ENCODE measurements at regions not wholly inside any gene's neighbourhood (a gene's known extent, or its start where the extent isn't known, plus 50 kb on each side); places are given as distances from the start of the nearest gene placed in this dataset.

DNA sequence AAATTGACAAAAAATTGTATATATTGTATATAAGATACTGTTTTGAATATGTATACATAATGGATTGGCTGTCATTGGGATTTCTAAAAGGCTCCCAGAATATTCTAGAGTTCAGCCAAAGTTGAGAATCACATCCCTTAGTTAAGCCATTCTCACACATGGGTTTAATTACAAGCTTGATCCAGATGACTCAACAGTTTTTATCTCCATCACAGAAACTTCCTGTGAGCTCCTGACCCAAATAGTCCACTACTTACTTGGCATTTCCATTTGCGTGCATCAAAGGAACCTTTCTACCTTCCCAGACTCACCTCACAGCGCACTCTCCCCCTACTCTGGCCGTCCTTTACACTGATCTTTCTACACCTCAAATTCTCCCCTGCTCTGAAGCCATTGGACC is 184.8 kb upstream of the ARHGAP20 start:
- Mint-ChIP-seq H3K9me3 (ENCODE audit: unreplicated experiment) (no peaks in the 10 kb centered on the region), H3K4me3 (ENCODE audit: unreplicated experiment) (no peak overlapping the region), H3K4me1 (ENCODE audit: insufficient read depth, unreplicated experiment) (no peaks in the 10 kb centered on the region), H3K27me3 (ENCODE audit: insufficient read depth, unreplicated experiment) (peaks cover 91% of the 10 kb centered on the region), H3K27ac (ENCODE audit: low read depth, unreplicated experiment) (no peak overlapping the region), H3K36me3 (ENCODE audit: insufficient read depth, unreplicated experiment) (no peaks in the 10 kb centered on the region)
- intact Hi-C loops (cut with micrococcal nuclease), result no loop called here
- TF ChIP-seq, protein P1, sequence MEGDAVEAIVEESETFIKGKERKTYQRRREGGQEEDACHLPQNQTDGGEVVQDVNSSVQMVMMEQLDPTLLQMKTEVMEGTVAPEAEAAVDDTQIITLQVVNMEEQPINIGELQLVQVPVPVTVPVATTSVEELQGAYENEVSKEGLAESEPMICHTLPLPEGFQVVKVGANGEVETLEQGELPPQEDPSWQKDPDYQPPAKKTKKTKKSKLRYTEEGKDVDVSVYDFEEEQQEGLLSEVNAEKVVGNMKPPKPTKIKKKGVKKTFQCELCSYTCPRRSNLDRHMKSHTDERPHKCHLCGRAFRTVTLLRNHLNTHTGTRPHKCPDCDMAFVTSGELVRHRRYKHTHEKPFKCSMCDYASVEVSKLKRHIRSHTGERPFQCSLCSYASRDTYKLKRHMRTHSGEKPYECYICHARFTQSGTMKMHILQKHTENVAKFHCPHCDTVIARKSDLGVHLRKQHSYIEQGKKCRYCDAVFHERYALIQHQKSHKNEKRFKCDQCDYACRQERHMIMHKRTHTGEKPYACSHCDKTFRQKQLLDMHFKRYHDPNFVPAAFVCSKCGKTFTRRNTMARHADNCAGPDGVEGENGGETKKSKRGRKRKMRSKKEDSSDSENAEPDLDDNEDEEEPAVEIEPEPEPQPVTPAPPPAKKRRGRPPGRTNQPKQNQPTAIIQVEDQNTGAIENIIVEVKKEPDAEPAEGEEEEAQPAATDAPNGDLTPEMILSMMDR (IDR thresholded peaks at IDR 0.05; ENCODE audit: unreplicated experiment), result no peak
- BruUV-seq (replicated peaks), result no TSS peak
- ChIA-PET POLR2A (no interaction called here), CTCF (no interaction called here)
- DNase-seq (ENCODE audit: unreplicated experiment), result no peak

DNA sequence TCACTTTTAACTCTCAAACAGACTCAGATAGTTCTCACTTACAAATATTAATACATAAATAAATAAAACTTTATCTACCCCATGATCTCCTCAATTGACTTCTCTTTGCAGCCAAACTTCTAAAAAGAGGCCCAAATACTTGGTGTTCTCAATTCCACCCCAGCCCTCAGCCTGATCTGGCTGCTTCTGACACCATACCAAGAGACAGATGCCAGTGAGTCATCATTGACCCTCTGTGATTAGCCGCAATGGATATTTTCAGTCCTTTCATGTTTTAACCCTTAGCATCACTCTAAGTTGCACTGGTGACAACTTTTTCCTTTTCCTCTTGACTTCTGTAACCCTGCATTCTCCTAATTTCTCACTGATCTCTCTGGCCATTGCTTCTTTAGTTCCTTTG is 184.1 kb upstream of the ARHGAP20 start:
- CTCF ChIA-PET, result no interaction called here
- H3K9me3 Mint-ChIP-seq (ENCODE audit: unreplicated experiment), result no peaks in the 10 kb centered on the region
- peak; percentile 40 for DNase-seq (ENCODE audit: unreplicated experiment)
- TF ChIP-seq, protein P1 (IDR thresholded peaks at IDR 0.05; ENCODE audit: unreplicated experiment), result no peak
- H3K27ac Mint-ChIP-seq (ENCODE audit: low read depth, unreplicated experiment), result no peak overlapping the region
- H3K27me3 Mint-ChIP-seq (ENCODE audit: insufficient read depth, unreplicated experiment), result peaks cover 84% of the 10 kb centered on the region
- BruUV-seq (replicated peaks), result no TSS peak
- H3K4me3 Mint-ChIP-seq (ENCODE audit: unreplicated experiment), result no peak overlapping the region
- no peaks in the 10 kb centered on the region for H3K36me3 Mint-ChIP-seq (ENCODE audit: insufficient read depth, unreplicated experiment)
- POLR2A ChIA-PET, result no interaction called here
- no peaks in the 10 kb centered on the region for H3K4me1 Mint-ChIP-seq (ENCODE audit: insufficient read depth, unreplicated experiment)
- intact Hi-C loops (cut with micrococcal nuclease), result no loop called here

DNA sequence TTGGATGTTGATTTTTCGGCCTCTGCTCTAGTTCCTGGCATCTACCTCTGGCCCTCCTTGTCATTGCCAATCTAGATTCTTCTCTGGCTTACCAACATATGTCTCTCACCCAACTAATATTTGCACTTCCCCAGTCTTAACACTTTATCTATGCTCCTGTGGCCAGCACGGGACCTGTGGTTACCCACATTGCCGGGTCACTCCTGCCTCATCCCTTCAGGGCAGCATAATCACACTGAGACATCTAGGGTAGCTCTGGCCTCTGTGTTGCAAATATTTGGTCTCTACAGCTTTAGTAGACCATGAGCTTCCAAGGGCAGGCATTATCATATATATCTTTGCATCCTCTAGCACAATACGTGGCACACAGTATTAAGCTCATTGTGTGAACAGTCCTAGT is 182.0 kb upstream of the ARHGAP20 start:
- Mint-ChIP-seq H3K27me3 (ENCODE audit: insufficient read depth, unreplicated experiment) (peaks cover 75% of the 10 kb centered on the region), H3K4me3 (ENCODE audit: unreplicated experiment) (no peak overlapping the region), H3K4me1 (ENCODE audit: insufficient read depth, unreplicated experiment) (no peaks in the 10 kb centered on the region), H3K36me3 (ENCODE audit: insufficient read depth, unreplicated experiment) (no peaks in the 10 kb centered on the region), H3K27ac (ENCODE audit: low read depth, unreplicated experiment) (no peak overlapping the region), H3K9me3 (ENCODE audit: unreplicated experiment) (no peaks in the 10 kb centered on the region)
- TF ChIP-seq, protein P1 (IDR thresholded peaks at IDR 0.05; ENCODE audit: unreplicated experiment), result no peak
- CTCF ChIA-PET, result interaction anchor here (0.9 kb wide), 1 partner anchor 446 kb away, joined by 4 read pairs; no protein-coding TSS in a partner anchor
- no TSS peak for BruUV-seq (replicated peaks)
- DNase-seq (ENCODE audit: unreplicated experiment), result no peak
- intact Hi-C loops (cut with micrococcal nuclease), result no loop called here
- POLR2A ChIA-PET, result interaction anchor here (0.7 kb wide), 1 partner anchor 129 kb away, joined by 3 read pairs; no protein-coding TSS in a partner anchor

DNA sequence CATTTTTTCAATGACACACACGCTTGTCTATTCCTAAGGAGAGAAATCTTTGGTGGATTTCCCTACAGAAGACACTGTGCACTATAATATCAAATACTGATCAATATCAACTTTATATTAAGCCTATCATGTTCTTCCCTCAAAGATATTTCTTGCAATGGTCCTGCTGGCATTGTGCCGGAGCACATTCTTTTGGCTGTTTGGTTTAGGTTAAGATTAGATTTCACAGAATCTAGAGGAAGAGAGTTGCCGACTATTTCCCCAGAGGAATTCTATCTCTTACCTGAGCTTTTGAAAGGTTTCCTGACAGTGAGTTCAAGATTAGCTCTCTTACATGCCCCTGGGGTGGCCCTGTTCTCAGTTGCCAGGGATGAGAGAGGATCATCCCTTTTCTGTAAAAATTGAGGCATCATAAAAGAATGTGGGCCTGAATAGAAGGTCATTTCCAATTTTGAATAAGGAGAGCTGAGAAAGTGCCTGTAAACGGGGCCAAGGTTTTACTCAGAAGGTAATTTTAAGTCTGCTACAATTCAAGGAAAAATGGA is 180.6 kb upstream of the ARHGAP20 start:
- CTCF ChIA-PET, result no interaction called here
- Mint-ChIP-seq H3K4me3 (ENCODE audit: unreplicated experiment) (no peak overlapping the region), H3K27me3 (ENCODE audit: insufficient read depth, unreplicated experiment) (peaks cover 74% of the 10 kb centered on the region), H3K9me3 (ENCODE audit: unreplicated experiment) (no peaks in the 10 kb centered on the region), H3K4me1 (ENCODE audit: insufficient read depth, unreplicated experiment) (no peaks in the 10 kb centered on the region), H3K36me3 (ENCODE audit: insufficient read depth, unreplicated experiment) (no peaks in the 10 kb centered on the region), H3K27ac (ENCODE audit: low read depth, unreplicated experiment) (no peak overlapping the region)
- POLR2A ChIA-PET, result no interaction called here
- intact Hi-C loops (cut with micrococcal nuclease), result no loop called here
- DNase-seq (ENCODE audit: unreplicated experiment), result no peak
- TF ChIP-seq, protein P1 (IDR thresholded peaks at IDR 0.05; ENCODE audit: unreplicated experiment), result no peak
- no TSS peak for BruUV-seq (replicated peaks)
